Erythroblast (primary cell): ENCODE measurements at regions not wholly inside any gene's neighbourhood (a gene's known extent, or its start where the extent isn't known, plus 50 kb on each side); places are given as distances from the start of the nearest gene placed in this dataset.

Experiments used
- GATA1 ChIP-seq: IDR thresholded peaks from 2 replicates; pipeline ENCODE4 v1.6.1; 2011; ENCODE audit warnings: low read depth, mild to moderate bottlenecking, control low read depth, low read length, moderate library complexity
- POLR2A ChIP-seq: IDR thresholded peaks from 2 replicates; pipeline ENCODE4 v1.6.1; 2011; ENCODE audit warnings: mild to moderate bottlenecking, low read length

DNA sequence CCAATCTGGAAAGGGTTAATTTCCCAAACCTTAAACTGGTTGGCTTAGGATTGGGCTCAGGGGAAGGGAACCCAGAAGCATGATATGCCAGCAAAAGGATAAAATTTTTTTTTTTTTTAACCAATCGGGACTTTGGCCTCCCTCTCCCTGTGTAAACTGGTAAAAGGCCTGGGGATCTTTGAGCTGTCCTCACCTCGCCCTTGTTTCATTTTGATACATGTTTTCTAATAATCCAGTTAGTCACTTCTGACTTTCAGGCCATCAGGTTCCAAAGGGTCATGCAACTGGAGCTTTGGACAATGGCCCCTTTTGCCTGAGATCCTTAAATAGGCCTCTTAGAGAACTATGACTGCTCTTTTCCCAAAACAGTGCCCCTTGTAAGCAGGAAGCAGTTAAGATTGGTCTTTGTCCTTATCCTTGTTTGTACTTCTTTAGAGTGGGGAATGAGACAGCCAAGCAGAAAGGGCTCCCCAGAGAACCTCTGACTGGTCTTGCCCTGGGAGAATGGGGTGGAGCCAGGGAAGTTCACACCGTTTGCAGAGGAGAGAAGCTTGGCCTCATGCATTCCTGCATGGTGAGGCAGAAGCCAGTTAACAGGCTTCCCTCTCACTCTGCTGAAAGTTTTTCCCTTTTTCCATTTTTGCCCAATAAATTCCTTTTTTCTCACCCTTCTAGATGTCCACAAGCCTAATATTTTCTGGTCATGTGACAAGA lies 424.2 kb upstream of the CNTNAP2 start:
- TF ChIP-seq POLR2A (no peak), GATA1 (no peak)
